ENCODE measurements at regions not wholly inside any gene's neighbourhood (a gene's known extent, or its start where the extent isn't known, plus 50 kb on each side); places are given as distances from the start of the nearest gene placed in this dataset.

GRCh38 chr12:131606218-131606901 lies 104.5 kb upstream of the SFSWAP start:
- TF ChIP-seq CTCF (IDR thresholded peaks at IDR 0.05; ENCODE audit: poor library complexity) (no peak), EZH2 (IDR thresholded peaks at IDR 0.05; ENCODE audit: borderline replicate concordance) (no peak), EZH2phosphoT487 (IDR thresholded peaks at IDR 0.05; ENCODE audit: low read depth, severe bottlenecking, unreplicated experiment) (no peak)
